ENCODE measurements at regions not wholly inside any gene's neighbourhood (a gene's known extent, or its start where the extent isn't known, plus 50 kb on each side); places are given as distances from the start of the nearest gene placed in this dataset.

DNA sequence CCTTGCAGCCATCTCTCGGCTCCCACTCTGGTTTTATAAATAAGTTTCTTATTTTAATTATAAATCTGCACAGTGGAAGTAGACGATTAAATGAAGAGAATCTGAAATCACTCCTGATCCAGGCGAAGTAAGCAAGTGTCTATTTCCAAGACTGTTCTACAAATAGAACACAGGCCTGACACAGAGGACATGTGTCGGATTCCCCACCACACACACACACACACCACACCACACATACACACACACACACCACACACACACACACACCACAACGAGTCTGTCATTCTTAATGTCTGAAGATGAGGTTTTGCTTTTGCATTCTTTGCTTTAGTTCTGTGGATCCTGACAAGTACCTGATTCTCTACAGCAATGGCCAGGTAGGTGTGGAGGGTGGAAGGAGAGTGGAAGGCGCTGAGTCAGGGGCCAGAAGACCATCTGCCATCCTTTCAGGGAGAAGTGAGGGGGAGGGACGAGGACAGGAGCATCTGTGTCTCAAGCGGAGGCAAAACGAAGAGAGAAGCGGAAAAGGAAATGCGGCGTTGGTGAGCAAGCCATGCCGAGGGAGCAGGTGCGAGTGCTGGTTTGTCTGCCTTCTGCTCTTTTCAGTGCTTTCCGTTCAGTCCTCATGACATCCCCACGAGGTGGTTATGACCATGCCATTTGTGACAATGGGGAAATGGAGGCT lies 110.2 kb downstream of the TEX26 start:
- TF ChIP-seq, protein P1, sequence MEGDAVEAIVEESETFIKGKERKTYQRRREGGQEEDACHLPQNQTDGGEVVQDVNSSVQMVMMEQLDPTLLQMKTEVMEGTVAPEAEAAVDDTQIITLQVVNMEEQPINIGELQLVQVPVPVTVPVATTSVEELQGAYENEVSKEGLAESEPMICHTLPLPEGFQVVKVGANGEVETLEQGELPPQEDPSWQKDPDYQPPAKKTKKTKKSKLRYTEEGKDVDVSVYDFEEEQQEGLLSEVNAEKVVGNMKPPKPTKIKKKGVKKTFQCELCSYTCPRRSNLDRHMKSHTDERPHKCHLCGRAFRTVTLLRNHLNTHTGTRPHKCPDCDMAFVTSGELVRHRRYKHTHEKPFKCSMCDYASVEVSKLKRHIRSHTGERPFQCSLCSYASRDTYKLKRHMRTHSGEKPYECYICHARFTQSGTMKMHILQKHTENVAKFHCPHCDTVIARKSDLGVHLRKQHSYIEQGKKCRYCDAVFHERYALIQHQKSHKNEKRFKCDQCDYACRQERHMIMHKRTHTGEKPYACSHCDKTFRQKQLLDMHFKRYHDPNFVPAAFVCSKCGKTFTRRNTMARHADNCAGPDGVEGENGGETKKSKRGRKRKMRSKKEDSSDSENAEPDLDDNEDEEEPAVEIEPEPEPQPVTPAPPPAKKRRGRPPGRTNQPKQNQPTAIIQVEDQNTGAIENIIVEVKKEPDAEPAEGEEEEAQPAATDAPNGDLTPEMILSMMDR (IDR thresholded peaks at IDR 0.05) = no peak
- POLR2A ChIA-PET = no interaction called here
- no peaks in the 10 kb centered on the region for H3K9me3 Mint-ChIP-seq

DNA sequence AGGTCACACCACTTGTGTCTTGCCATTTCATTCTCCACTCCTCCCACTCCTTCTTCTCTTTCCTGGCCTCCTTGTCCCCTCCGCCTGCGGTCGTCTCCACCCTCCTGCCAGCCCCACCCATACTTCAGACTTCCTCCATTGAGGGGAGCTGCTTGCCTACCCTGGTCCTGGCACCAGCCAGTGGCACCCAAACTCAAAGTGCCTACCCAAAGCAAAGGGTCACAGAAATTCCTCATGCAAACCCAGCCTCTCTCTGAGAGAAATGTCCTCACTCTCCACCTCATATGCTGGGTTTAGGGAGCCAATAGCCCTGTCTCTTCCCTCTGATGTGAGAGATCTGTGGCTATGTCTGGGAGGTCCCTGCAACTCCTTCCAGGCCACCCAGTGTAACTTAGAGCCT lies 109.6 kb downstream of the TEX26 start:
- TF ChIP-seq, protein P1 (IDR thresholded peaks at IDR 0.05) = no peak
- intact Hi-C loops (cut with micrococcal nuclease) = loop anchor here (5.0 kb wide), 1 partner anchor 60 kb away; no protein-coding TSS in a partner anchor
- ATAC-seq (no peak), DNase-seq (no peak)
- POLR2A ChIA-PET = no interaction called here
- CTCF ChIA-PET = no interaction called here
- Mint-ChIP-seq H3K9me3 (no peaks in the 10 kb centered on the region), H3K4me3 (no peak overlapping the region), H3K36me3 (ENCODE audit: low read depth) (no peaks in the 10 kb centered on the region), H3K27ac (no peak overlapping the region), H3K27me3 (peaks cover 23% of the 10 kb centered on the region), H3K4me1 (ENCODE audit: low read depth) (peaks cover 59% of the 10 kb centered on the region)

More for the DNA sequence above, 110.2 kb downstream of the TEX26 start:
- ATAC-seq = no peak
- CTCF ChIA-PET = interaction anchor here (1.3 to 2.1 kb wide), 2 partner anchors 25 to 63 kb away, joined by 3 to 8 read pairs; no protein-coding TSS in a partner anchor
- H3K27me3 Mint-ChIP-seq = peaks cover 23% of the 10 kb centered on the region
- H3K27ac Mint-ChIP-seq = peak overlapping the region; percentile 46
- no peaks in the 10 kb centered on the region for H3K36me3 Mint-ChIP-seq (ENCODE audit: low read depth)
- H3K4me1 Mint-ChIP-seq (ENCODE audit: low read depth) = peaks cover 56% of the 10 kb centered on the region
- intact Hi-C loops (cut with micrococcal nuclease) = loop anchor here (5.0 kb wide), 1 partner anchor 60 kb away; no protein-coding TSS in a partner anchor
- peak; percentile 30 for DNase-seq
- no peak overlapping the region for H3K4me3 Mint-ChIP-seq

DNA sequence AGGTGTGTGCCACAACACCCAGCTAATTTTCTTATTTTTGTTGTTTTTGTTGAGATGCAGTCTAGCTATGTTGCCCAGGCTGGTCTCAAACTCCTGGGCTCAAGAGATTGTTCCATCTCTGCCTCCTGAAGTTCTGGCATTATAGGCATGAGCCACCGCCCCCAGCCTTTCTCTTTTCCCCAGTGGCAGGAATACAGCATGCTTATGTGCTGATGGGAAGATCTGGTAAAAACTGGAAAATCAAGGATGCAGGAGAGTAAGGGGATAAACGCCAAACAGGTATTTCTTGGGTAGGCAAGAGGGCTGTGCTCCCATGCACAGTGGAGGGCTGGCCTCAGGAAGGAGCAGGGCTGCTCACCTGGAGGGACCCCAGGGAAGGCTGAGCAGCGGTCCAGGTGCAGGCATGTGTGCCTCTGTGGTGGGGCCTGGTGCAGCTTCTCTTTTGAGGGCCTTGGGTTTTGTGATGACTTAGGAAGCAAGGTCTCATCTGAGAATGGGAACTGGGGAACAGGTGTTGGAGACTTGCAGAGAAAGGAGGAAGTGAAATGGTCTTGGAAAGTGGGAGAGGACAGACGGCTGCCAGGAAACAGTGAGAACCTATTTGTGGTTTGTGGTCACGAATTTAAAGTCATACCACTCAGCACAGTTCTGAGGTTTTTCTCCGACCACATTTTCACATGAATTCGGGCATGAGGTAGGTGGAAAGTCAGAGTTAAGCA lies 106.5 kb downstream of the TEX26 start:
- H3K4me3 Mint-ChIP-seq = no peak overlapping the region
- CTCF ChIA-PET = interaction anchor here (1.5 kb wide), 2 partner anchors 10 to 60 kb away, joined by 3 to 8 read pairs; no protein-coding TSS in a partner anchor
- peak; percentile 55 for ATAC-seq

DNA sequence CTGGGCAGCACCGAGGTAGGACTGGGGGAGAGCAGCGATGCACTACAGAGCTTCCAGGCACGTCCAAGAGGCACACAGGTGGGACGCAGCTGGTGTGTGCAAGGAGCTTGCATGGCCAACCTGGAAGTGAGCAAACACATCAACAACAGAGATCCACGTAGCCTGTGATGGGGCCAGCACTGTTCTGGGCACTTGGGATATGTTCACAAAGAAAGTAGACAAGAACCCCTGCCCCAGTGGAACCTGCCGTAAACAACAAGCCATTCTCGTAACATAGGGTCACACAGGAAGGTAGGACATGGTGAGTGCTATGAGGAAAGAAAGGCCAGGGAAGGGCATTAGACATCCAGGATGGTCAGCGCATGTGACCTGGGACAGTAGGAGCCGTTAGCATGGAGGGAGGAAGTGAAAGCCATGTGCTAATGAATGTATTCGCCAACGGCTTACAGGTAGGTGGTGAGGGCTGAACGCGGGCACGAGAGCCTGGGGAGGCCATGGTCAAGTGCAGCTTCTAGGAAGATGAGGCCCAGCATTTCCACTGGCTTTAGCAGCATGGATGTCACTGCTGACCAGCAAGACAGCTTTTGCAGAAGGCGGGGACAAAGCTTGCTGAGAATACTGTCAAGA lies 105.5 kb downstream of the TEX26 start:
- peaks cover 41% of the 10 kb centered on the region for H3K4me1 Mint-ChIP-seq (ENCODE audit: low read depth)
- H3K9me3 Mint-ChIP-seq = no peaks in the 10 kb centered on the region
- peaks cover 28% of the 10 kb centered on the region for H3K27me3 Mint-ChIP-seq
- CTCF ChIA-PET = interaction anchor here (1.5 kb wide), 1 partner anchor 59 kb away, joined by 3 read pairs; no protein-coding TSS in a partner anchor
- intact Hi-C loops (cut with micrococcal nuclease) = no loop called here
- POLR2A ChIA-PET = interaction anchor here (0.7 kb wide), 1 partner anchor 123 kb away, joined by 3 read pairs; no protein-coding TSS in a partner anchor
- ATAC-seq (no peak), DNase-seq (no peak)
- H3K36me3 Mint-ChIP-seq (ENCODE audit: low read depth) = no peaks in the 10 kb centered on the region
- H3K4me3 Mint-ChIP-seq = no peak overlapping the region
- H3K27ac Mint-ChIP-seq = no peak overlapping the region
- TF ChIP-seq, protein P1 (IDR thresholded peaks at IDR 0.05) = no peak

More for the DNA sequence above, 106.5 kb downstream of the TEX26 start:
- H3K27me3 Mint-ChIP-seq = peaks cover 33% of the 10 kb centered on the region
- TF ChIP-seq, protein P1 (IDR thresholded peaks at IDR 0.05) = no peak
- H3K36me3 Mint-ChIP-seq (ENCODE audit: low read depth) = no peaks in the 10 kb centered on the region
- intact Hi-C loops (cut with micrococcal nuclease) = no loop called here
- peaks cover 41% of the 10 kb centered on the region for H3K4me1 Mint-ChIP-seq (ENCODE audit: low read depth)
- POLR2A ChIA-PET = interaction anchor here (0.6 kb wide), 1 partner anchor 66 kb away, joined by 4 read pairs; no protein-coding TSS in a partner anchor
- H3K9me3 Mint-ChIP-seq = no peaks in the 10 kb centered on the region
- peak overlapping the region; percentile 21 for H3K27ac Mint-ChIP-seq
- peak; percentile 51 for DNase-seq
